ACC112 (cell line): ENCODE measurements at regions not wholly inside any gene's neighbourhood (a gene's known extent, or its start where the extent isn't known, plus 50 kb on each side); places are given as distances from the start of the nearest gene placed in this dataset.
A peak's percentile ranks its signal among the peaks of the same experiment; 100 is the strongest.
"Not testable (repeated sequence)": the region's sequence is repeated elsewhere in the genome, so short reads cannot be mapped to it uniquely, and the experiment has no call there.

Source experiments
- H2AFZ ChIP-seq: fragments of 200-600 bp; sonication (generic); one replicate; pipeline ENCODE4 v1.6.0; 2017; ENCODE audit warnings: antibody characterized with exemption, low read length; ENCODE audit not compliant: unreplicated experiment
- H3K27ac ChIP-seq: fragments of 200-600 bp; sonication (generic); 2 replicates; pipeline ENCODE4 v1.5.1; 2014; ENCODE audit warnings: low read depth, mild to moderate bottlenecking, antibody characterized with exemption, low read length, moderate library complexity
- H3K27me3 ChIP-seq: fragments of 200-600 bp; sonication (generic); 2 replicates; pipeline ENCODE4 v1.6.1; 2014; ENCODE audit warnings: mild to moderate bottlenecking, antibody characterized with exemption, low read length, moderate library complexity, mixed read lengths; ENCODE audit not compliant: insufficient read depth
- H3K36me3 ChIP-seq: fragments of 200-600 bp; sonication (generic); 2 replicates; pipeline ENCODE4 v1.6.1; 2016; ENCODE audit warnings: mild to moderate bottlenecking, antibody characterized with exemption, low read length, moderate library complexity, mixed read lengths; ENCODE audit not compliant: insufficient read depth
- H3K4me1 ChIP-seq: fragments of 200-600 bp; sonication (generic); one replicate; pipeline ENCODE4 v1.6.1; 2016; ENCODE audit warnings: low read length, mixed read lengths; ENCODE audit not compliant: insufficient read depth, unreplicated experiment, control insufficient read depth
- H3K4me3 ChIP-seq: fragments of 200-600 bp; sonication (generic); 2 replicates; pipeline ENCODE4 v1.5.1; 2014; ENCODE audit warnings: mild to moderate bottlenecking, low read depth, low read length
- H3K79me2 ChIP-seq: fragments of 200-600 bp; sonication (generic); one replicate; pipeline ENCODE4 v1.6.0; 2016; ENCODE audit warnings: low read length; ENCODE audit not compliant: control insufficient read depth, unreplicated experiment, insufficient read depth

DNA sequence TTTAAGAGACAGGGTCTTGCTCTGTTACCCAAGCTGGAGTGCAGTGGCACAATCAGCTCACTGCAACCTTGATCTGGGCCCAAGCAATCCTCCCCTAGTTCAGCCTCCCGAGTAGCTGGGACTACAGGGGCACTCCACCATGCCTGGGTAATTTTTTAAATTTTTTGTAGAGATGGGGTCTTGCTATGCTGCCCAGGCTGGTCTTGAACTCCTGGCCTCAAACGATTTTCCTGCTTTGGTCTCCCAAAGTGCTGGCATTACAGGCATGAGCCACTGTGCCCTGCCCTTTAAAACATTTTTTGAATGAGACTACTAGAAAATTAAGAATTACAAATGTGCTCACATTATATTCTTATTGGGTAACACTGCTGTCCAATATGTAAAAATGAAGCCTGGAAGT lies 161.7 kb upstream of the FAM20A start:
- Histone ChIP-seq H3K4me3 (no peak overlapping the region), H3K79me2 (no peaks in the 10 kb centered on the region), H2AFZ (no peak overlapping the region), H3K36me3 (no peaks in the 10 kb centered on the region), H3K4me1 (peaks cover 6% of the 10 kb centered on the region), H3K27me3 (no peaks in the 10 kb centered on the region), H3K27ac (no peak overlapping the region)

DNA sequence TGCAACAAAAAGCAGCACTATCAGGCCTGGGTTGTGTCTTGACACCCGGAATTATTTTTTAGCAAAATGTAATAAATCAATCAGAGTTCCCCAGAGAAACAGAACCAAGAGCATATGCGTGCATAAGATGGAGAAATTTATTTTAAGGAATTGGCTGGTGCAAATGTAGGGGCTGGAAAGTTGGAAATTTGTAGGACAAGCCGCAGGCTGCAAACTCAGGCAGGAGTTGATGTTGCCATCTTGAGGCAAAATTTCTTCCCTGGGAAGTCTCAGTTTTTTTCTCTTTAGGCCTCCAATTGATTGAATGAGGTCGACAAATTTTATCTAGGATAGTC lies 158.9 kb upstream of the FAM20A start:
- peaks cover 6% of the 10 kb centered on the region for H3K4me1 ChIP-seq
- no peak overlapping the region for H2AFZ ChIP-seq
- H3K27ac ChIP-seq: no peak overlapping the region
- H3K79me2 ChIP-seq: no peaks in the 10 kb centered on the region
- H3K36me3 ChIP-seq: no peaks in the 10 kb centered on the region
- H3K4me3 ChIP-seq: no peak overlapping the region; the same call in 1 of the 2 replicates
- H3K27me3 ChIP-seq: no peaks in the 10 kb centered on the region

DNA sequence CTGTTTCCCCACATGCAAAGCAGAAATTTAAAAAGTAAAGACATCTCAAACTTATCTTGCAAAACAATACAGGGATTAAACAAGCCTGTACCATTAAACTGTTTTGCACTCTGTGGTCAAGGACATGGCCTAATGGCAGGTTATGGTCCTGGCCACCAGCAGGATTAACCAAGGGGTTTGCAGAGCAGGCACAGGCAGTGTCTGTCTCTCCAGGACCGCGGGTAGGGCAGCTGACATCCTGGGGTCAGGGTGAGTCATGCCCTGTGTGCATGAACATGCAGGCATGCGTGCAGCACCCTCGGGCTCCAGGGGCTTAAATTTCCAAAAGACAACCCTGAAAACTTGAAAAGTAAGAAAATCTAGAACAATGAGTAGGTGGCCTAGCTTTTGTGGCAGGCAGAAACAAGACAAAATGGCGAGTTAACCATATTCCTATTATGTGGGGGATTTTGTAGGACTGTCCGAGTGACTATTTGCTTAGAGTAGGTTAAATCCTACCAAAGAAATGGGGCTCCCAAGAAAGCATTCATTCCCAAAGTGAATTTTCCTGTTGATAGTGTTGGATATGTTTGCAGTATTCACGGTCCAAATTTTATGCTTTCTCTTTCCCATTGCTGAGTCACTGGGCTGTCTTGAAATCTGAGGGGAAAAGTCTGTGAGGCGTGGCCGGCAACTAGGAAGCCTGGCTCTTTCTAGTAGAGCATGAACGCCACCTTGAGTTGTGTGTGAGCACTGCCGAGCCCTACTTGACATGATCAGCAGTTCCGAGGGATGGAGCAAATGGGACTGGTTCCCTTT lies 158.4 kb upstream of the FAM20A start:
- Histone ChIP-seq H3K4me3 (peak overlapping the region; percentile 81), H3K27ac (peak overlapping the region; percentile 94), H3K27me3 (no peaks in the 10 kb centered on the region), H3K36me3 (no peaks in the 10 kb centered on the region), H2AFZ (peak overlapping the region; percentile 95), H3K4me1 (peaks cover 6% of the 10 kb centered on the region), H3K79me2 (no peaks in the 10 kb centered on the region)

DNA sequence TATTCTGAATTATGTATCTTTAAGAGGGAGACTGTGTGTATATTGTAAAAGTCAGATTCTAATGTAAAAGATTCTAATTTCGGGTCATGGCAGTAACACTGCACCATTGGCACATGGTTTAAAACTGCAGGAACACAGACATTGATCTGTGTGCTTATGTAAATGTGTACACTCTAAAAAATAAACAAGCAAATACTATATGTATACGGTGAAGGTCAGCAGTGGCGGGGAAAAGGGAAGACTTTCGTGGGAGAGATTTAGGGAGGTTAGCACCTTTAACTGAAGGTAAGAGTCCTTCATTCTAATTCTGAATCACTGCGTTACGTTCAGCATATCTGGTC lies 157.8 kb upstream of the FAM20A start:
- peak overlapping the region; percentile 95 for H2AFZ ChIP-seq
- H3K4me1 ChIP-seq: peaks cover 6% of the 10 kb centered on the region
- H3K27me3 ChIP-seq: no peaks in the 10 kb centered on the region
- no peaks in the 10 kb centered on the region for H3K79me2 ChIP-seq
- H3K27ac ChIP-seq: no peak overlapping the region
- no peaks in the 10 kb centered on the region for H3K36me3 ChIP-seq
- H3K4me3 ChIP-seq: peak overlapping the region; percentile 81

DNA sequence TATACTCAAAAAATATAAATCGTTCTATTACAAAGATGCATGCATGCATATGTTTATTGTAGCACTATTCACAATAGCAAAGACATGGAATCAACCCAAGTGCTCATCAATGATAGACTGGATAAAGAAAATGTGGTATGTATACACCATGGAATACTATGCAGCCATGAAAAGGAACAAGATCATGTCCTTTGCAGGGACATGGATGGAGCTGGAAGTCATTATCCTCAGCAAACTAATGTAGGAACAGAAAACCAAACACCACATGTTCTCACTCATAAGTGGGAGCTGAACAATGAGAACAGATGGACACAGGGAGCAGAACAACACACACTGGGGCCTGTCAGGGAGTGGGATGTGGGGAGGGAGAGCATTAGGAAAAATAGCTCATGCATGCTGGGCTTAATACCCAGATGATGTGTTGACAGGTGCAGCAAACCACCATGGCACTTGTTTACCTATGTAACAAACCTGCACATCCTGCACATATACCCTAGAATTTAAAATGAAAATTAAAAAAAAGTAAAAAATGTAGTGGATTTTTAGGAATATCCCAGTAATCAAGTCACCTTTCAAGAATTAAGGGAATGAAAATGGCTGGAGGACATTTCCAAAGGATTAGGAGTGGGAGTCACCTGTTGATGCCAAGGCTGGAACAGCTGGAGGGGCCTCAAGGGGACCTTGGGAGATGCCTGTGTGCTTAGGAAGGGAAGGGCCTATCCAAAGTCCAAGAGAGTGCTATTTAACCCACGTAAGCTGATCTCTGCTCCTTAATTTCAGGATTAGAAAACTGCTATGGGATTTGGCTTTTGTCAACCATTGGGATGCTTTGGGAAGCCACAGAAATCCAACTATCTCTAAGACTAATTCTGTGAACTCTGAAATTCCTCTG lies 156.9 kb upstream of the FAM20A start:
- not testable (repeated sequence) for H3K27me3 ChIP-seq, H3K36me3 ChIP-seq, H3K4me1 ChIP-seq, H3K4me3 ChIP-seq, H3K79me2 ChIP-seq, H3K27ac ChIP-seq, H2AFZ ChIP-seq

DNA sequence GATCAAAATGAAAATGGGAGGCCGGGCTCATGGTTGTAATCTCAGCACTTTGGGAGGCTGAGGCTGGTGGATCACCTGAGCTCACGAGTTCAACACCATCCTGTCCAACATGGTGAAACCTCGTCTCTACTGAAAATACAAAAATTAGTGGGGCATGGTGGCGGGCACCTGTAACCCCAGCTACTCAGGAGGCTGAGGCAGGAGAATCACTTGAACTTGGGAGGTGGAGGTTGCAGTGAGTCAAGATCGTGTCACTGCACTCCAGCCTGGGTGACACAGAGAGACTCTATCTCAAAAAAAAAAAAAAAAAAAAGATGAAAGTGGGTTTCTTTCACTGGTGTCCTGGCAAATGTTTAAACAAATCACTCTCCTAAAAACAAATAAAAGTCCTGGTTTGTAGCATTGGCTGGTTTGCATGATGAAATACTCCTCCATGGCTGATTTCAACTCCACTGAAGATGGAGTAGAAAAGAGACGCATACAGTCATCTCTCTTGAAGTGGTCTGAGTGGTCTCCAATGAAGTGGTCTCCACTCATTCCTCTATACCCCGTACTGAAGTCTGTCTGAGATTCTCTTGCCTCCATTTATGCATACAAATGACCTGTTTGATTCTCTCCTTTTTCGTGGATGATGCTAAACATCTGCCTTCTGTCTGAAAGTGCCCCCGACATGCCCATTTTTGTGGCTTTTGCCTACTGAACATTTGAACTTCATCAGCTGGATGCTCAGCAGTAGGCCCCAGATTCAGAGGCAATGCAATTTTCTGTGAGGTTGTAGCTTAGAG lies 153.0 kb upstream of the FAM20A start:
- Histone ChIP-seq H3K27ac (no peak overlapping the region), H3K4me1 (peaks cover 4% of the 10 kb centered on the region)

DNA sequence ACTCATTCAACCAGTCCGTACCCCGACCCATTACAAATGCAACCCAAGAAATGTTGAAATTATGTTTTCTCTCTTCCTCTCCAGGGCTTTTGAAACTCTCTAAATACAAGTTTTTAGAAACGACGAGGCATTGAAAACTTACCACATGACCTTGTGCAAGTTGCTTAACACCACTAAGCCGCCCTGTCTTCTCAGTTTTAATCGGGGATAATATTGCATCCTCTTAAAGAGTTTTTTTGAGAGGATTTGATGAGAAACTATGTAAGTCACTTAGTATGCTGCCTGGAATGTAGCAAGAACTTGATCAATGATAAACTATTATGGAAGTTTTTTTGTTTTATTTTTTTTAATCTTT lies 149.0 kb upstream of the FAM20A start:
- H3K79me2 ChIP-seq: no peaks in the 10 kb centered on the region
- no peaks in the 10 kb centered on the region for H3K27me3 ChIP-seq
- no peak overlapping the region for H2AFZ ChIP-seq
- no peaks in the 10 kb centered on the region for H3K36me3 ChIP-seq
- no peaks in the 10 kb centered on the region for H3K4me1 ChIP-seq
- no peak overlapping the region for H3K27ac ChIP-seq
- H3K4me3 ChIP-seq: peak overlapping the region; percentile 54

More for the DNA sequence above, 153.0 kb upstream of the FAM20A start:
- no peak overlapping the region for H2AFZ ChIP-seq
- H3K79me2 ChIP-seq: no peaks in the 10 kb centered on the region
- H3K4me3 ChIP-seq: no peak overlapping the region
- H3K27me3 ChIP-seq: no peaks in the 10 kb centered on the region
- H3K36me3 ChIP-seq: no peaks in the 10 kb centered on the region

DNA sequence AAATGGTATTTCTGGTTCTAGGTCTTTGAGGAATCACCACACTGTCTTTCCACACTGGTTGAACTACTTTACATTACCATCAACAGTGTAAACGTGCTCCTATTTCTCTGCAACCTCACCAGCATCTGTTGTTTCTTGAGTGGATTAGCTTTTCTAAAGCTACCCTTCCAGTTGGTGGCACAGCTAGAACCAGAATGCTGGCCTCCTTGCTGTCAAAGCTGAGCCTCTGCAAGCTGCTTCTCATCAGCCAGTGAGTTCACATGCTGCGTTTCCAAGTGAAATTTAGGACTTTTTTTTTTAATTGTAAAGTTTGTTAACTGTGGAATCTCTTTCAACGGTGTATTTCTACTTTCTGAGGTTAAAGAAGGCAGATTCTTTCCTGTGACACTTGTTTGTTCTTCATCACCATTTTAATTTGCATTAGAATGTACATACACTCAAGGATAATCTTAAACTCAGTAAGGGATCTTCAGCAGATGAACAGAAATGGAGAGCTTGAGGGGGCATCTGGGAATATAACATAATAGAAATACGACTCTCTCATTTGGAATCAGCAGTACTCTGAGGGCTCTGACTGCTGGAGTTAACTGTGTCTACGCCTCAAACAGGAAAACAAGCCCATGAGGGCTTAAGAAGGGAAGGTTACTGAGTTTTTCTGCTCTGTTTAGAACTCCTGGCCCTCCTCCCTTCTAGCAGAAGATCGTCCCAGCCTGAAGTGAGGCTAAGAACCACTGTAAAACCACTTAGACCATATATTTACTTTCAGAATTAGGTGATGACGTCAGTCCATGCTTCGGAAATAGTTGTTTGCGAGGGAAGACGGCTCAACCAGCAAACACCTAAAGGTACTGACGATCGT lies 148.4 kb upstream of the FAM20A start:
- peak overlapping the region; percentile 54 for H3K4me3 ChIP-seq
- H3K36me3 ChIP-seq: no peaks in the 10 kb centered on the region
- no peak overlapping the region for H3K27ac ChIP-seq
- no peak overlapping the region for H2AFZ ChIP-seq
- no peaks in the 10 kb centered on the region for H3K27me3 ChIP-seq
- no peaks in the 10 kb centered on the region for H3K4me1 ChIP-seq
- H3K79me2 ChIP-seq: no peaks in the 10 kb centered on the region

DNA sequence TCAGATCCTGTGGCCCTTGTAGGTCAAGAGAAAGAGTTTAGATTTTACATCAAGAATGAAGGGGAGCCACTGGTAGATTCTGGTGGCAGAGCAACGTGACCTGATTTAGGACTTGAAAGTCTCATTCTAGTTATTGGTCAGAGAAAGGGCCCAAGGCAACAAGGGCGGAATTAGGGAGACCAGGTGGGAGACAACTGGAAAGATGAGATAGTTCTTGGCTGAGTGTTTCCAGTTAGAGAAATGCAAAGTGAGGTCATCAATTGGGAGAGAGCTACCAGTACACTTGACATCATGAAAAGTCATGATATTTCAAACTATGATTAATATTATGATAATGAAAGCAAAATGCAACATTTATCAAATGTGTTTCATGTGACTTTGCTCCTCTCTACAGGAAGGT lies 147.2 kb upstream of the FAM20A start:
- no peaks in the 10 kb centered on the region for H3K4me1 ChIP-seq
- no peaks in the 10 kb centered on the region for H3K79me2 ChIP-seq
- no peaks in the 10 kb centered on the region for H3K27me3 ChIP-seq
- H3K27ac ChIP-seq: no peak overlapping the region
- no peaks in the 10 kb centered on the region for H3K36me3 ChIP-seq
- H2AFZ ChIP-seq: no peak overlapping the region
- H3K4me3 ChIP-seq: no peak overlapping the region
